HG02852 (cell line): ENCODE measurements at regions not wholly inside any gene's neighbourhood (a gene's known extent, or its start where the extent isn't known, plus 50 kb on each side); places are given as distances from the start of the nearest gene placed in this dataset.

Experiments used
- ATAC-seq: cut with Tn5 transposase; IDR thresholded peaks from one replicate; pipeline ENCODE4 v1.9.1; 2021; ENCODE audit warnings: mild to moderate bottlenecking, moderate library complexity; ENCODE audit not compliant: unreplicated experiment

DNA sequence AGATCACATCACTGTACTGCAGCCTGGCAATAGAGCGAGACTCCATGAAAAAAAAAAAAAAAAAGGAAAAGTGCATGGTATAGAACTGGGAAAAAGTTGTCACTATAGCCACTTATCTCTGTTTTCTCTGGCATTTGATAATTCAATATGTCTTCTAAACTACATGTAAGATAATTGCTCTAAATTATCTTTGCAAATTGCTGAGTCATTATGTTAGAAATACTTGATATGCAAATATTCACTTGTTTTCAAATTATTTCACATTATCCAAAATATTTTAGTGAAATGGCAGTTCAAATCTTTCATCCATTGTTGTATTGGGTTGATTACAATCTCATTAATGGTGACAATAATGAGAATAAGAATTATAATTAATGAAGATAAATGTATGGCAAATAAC, 1455.1 kb downstream of the KCNT2 start:
- no peak for ATAC-seq

DNA sequence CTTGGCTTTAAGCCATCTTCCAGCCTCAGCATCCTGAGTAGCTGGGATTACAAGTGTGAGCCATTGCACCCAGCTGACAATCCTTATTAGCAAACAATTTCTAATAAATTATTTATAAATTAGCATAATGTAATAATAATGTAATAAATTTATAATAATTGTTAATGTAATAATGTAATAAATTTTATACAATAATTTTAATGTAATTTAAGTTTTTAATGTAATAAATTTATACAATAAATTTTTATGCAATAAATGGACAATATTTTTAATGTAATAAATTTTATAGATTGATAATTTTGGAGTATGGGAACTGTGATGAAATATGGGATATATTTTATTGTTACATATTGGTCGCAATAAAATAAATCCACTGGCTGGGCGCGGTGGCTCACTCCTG, 1457.5 kb downstream of the KCNT2 start:
- no peak for ATAC-seq

DNA sequence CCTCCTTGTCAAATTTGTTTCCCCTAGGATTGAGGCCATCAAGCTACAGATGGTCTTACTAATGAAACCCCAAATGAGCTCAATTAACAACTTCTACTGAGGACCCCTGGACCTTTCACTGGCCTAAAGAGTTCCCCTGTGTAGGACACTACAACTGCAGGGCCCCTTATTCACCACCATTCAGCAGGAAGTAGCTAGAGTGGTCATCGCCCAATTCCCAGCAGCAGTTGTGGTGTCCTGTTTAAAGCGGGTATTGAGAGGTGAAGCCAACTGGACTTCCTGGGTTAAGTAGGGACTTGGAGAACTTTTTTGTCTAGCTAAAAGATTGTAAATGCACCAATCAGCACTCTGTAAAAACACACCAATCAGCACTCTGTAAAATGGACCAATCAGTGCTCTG, 1466.9 kb downstream of the KCNT2 start:
- ATAC-seq: no peak

DNA sequence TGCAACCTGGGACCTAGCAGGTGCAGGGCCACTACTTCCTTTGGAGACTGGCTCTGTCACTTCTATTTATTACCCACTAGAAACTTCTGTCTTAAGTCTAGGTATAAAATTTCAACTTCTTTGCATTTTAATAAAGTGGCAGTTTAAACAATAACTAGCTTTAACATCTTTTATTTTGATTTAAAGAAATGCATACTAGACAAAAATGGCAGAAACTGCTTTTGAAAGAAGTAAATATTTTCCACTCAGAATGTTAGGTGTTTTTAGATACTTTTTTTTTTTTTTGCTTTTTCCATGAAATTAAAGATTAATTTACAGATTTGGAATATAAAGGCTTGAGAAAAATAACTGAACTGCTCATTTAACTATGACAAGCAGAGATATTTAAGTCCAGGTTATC, 1477.6 kb downstream of the KCNT2 start:
- ATAC-seq: no peak

DNA sequence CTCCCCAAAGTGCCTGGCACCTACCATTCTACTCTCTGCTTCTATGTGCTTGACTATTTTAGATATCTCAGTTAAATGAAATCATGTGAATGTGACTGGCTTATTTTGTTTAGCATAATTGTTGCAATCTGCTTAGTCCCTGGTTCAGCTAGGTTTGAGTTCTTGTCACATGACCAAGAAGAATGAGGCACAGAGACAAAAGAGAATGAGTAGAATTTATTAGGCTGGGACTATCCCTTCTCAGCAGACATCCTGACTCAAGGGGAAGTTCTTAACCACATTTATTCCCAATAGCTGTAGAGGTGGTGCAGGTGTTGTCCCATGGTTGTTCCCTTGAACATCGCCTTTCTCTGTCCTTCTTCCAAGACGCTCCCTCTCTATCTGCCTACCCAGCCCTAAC, 1485.7 kb downstream of the KCNT2 start:
- no peak for ATAC-seq

DNA sequence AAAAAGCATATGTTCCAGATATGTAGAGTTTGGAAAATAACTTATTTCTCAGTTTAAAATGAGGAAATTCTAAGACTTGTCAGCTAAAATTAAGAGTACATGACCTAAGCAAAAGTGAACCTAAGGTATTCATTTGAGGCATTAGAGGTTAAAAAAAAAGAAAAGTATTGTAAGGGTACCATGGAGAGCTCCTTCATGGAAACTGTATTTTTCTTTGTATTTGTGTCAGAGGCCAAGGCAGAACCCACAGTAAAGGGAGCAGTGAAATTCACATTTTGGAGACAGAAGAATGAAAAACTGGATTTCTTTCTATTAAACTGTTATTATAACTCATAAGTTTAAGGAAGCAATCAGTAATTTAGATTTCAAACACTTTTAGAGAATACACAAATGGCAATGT, 1494.8 kb downstream of the KCNT2 start:
- no peak for ATAC-seq

DNA sequence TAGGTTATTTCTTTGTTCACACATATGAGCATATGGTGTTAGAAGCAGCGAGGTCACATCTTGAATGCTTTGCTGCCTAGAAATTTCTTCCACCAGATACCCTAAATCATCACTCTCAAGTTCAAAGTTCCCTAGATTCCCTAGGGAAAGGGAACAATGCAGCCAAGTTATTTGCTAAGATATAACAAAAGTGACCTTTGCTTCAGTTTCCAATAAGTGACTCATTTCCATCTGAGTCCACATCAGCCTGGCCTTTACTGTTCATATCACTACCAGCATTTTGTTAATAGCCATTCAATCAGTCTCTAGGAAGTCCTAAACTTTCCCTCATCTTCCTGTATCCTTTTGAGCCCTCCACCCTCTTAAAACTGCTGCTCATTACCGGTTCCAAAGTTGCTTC, 1502.5 kb downstream of the KCNT2 start:
- no peak for ATAC-seq

DNA sequence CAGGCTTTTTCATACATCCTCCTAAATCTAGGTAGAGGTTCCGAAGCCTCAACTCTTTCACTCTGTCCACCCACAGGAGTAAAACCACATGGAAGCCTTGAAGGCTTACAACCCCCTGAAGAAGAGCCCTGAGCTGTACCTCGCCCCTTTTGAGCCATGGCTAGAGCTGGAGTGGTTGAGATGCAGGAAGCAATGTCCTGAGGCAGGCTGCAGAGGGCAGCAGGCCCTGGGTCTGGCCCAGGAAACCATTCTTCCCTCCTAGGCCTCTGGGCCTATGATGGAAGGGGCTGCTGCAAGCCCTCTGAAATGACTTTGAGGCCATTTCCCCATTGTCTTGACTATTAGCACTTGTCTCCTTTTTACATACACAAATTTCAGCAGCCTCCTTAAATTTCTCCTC, 1503.0 kb downstream of the KCNT2 start:
- no peak for ATAC-seq

DNA sequence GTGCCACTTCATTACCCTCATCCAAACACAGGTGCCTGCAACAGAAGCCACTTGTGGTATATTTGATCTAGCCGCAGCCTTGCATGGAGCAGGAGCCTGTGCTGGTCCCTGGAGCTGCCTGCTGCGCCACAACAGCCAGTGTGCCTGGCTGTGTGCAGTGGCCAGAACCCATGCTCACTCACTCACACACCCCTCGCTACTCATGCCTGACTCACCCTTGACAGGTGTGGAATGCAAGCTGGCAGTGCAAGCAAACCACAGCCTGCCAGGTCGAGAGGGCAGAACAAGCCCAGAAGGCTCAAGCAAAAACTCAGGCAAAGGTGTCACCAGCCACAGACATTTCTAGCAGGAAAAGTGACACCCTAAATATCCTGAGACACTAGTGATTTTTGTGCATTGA, 1510.9 kb downstream of the KCNT2 start:
- ATAC-seq: no peak

DNA sequence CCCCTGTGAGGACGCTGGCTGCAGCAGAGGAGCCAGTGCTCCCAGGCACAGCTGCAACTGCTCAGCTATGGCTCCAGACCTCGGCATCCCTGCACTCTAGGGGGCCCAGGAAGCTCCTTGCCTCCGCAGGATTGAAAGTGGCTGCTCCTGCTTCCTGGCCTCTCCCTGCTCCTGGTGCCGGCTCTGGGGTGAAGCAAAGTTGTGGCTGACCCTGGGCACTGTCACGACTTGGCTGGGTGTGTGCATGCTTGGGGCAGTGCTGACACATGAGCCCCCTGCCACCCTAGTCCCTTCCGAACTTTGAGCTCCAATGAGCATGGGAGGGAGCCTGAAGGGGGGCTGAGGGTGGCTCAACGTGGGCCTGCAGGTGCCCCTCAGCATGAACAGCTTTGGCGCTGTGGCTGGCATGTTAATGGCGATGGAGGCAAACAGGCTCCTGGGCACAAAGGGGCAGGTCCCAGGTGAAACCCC, 1512.2 kb downstream of the KCNT2 start:
- ATAC-seq: no peak

DNA sequence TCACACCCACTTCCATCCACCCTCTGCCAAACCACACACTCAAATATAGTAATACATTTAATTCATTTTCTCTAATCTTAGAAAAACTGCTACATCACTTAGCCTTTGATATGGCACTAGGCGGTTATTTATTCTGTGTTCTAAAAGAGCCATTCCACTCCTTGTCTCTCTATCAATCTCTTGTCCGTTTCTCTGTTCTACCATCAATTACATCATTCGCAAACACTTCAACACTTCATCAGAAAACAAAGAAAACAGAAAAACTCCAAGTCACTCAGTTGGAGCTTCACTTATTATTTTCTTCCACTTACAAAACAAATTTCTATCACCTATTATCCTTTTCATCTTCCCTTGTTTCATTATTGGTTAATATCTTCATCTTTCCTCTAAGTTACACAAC, 1523.0 kb downstream of the KCNT2 start:
- ATAC-seq: no peak

DNA sequence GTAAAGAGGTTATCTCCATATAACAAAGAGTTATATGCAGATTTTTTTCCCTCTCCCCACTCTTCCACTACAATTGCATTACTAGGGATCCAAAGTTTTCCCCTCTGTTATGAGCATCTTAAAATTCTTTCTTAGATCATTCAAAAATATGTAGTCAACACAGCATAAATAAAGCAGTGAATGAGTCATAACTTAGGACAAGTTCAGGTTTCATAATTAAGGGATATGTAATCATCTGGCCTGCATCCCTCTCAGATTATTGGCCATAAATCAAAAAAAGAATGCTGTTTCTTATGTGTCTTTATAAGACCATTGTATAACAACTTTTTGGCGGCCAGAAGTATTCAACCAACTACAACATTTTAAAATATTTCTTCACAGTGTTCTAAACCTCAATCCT, 1526.1 kb downstream of the KCNT2 start:
- ATAC-seq: no peak

DNA sequence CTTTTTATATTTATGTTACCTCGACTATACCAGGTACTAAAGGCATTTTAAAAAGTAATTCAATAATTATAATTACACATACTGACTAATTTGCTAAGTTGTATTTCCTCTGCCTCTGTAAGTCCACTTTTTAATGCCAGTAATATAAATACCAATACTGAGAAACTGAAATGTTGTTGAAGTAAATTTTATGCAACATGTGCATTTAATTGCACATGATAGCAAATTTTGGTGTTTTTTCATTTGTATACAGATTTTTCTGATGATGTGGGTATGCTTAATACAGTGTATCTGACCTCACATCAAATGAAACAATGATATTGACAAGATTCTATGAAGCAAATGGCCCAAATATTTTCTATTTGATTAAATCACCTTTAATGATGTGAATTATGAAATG, 1531.6 kb downstream of the KCNT2 start:
- no peak for ATAC-seq

DNA sequence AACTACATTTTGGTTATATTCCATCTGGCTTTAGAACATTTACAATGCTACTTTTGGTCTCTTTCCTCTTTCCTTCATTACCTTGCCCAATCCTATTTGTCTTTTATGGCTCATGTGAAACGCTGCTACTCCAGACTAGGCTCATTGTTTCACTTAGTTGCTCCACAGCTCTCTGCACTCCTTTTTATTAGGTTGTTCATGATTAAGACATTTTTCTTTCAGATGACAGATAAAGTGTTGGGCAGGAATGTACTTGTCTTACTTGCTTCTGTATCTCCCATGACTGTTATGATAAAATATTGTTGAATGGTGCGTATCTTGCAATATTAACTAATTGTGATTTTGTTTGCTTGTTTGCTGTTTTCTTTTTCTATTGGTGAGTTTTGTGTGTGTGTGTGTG, 1532.3 kb downstream of the KCNT2 start:
- ATAC-seq: no peak

DNA sequence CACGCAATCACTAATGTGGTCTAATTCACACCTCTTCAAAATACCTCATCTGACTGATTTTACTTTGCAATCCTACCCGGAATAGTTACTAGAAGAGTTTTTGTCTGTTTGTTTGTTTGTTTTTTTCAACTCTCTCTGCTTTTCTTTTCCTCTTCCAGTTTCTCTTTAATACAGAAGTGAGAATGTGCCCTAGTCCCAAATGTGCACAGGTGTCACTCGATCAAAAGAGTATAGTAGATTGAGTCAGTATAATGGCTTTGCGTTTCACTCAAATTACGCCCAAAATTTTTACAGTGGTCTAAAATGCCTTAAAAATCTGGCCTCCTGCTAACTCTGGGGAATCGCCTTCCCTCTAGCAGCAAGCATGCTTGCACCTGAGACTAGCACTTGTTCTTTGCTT, 1536.8 kb downstream of the KCNT2 start:
- ATAC-seq: no peak

DNA sequence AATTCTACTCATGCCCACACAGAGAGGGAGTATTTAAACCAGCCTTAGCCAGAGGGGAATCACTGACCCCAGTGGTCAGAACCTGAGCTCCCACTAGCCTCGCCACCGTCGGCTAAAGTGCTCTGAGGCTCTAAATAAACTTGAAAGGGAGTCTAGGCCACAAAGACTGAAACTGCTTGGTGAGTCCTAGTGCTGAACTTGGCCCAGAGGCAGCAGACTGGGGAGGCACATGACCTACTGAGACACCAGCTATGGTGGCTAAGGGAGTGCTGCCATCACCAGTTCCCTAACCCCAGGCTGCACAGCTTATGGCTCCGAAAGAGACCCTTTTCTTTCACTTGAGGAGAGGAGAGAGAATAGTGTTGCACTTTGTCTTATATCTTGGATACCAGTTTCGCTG, 1542.8 kb downstream of the KCNT2 start:
- no peak for ATAC-seq

DNA sequence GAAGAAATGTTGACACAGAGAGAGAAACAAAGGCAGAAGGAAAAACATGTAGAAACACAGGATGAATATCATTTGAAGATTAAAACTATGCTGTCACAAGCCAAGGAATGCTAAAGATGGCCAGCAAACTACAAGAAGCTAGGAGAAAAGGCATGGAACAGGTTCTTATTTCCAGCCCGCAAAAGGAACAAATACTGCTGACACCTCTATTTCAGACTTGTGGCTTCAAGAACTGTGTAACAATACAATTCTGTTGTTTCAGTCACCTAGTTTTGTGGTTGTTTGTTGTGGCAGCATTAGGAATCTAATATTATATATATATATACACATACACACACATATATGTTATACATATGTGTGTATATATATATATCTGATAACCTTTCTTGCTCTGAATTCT, 1543.9 kb downstream of the KCNT2 start:
- no peak for ATAC-seq

DNA sequence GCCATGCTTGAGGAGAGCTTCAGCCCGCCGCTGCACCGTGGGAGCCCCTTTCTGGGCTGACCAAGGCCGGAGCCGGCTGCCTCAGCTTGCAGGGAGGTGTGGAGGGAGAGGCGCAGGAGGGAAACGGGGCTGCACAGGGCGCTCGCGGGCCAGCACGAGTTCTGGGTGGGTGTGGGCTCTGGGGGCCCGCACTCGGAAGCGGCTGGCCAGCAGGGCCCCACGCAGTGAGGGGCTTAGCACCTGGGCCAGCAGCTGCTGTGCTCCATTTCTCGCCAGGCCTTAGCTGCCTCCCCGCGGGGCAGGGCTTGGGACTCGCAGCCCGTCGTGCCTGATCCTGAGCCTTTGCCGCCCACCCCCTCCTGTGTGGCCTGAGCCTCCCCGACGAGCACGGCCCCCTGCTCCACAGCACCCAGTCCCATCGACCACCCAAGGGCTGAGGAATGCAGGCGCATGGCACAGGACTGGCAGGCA, 1554.0 kb downstream of the KCNT2 start:
- ATAC-seq: no peak

DNA sequence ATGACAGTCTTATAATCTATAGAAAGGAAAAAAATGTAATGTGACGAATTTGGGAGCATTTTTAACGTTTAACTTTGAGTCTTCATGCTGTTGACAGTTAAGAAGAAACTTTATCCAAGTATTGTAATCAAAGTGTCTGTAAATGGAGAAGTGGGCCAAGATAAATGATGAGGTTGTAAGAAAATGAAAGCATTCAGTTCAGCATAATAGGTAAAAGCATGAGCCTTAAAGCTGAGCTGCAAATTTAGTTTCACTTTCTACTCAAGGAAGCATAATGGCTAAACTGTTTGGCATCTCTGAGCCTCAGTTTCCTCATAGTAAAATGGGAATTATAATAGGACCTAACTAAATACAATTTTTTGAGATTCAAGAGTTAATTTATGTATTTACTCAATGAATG, 1554.8 kb downstream of the KCNT2 start:
- no peak for ATAC-seq

DNA sequence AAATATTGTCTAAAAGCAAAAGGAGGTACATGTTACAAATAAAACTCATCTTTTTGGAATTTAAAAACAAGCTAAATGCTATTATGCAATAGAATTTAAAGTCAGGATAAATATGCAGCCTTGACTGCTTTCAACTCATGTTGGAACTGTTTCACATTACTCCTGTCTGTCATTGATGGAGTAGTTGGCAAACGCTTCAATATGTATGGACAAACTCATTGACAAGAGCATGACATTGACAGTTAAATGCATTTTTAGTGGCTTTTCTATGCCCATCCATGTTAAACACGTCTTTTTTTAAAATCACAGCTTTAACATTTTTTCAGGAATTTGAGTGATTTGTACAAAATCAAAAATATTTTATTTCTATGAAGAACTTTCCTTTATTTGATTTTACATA, 1560.5 kb downstream of the KCNT2 start:
- ATAC-seq: no peak

DNA sequence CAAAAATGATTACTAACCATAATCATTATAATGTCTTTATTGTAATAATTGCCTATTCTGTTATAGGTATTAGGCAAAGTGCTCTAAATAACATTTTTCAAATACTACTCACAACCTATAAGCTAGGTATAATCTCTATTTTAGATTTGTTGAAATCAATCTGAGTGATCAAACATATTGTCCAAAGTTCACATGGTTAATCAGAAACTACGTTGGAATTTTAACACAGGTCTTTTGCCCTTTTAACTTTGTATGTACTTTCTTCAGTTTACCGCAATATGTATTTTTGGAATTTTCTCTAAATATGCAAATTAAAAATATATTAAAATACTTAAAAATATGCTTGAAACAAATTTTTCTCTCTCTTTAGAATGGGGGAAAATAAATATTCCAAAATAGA, 1563.2 kb downstream of the KCNT2 start:
- no peak for ATAC-seq

DNA sequence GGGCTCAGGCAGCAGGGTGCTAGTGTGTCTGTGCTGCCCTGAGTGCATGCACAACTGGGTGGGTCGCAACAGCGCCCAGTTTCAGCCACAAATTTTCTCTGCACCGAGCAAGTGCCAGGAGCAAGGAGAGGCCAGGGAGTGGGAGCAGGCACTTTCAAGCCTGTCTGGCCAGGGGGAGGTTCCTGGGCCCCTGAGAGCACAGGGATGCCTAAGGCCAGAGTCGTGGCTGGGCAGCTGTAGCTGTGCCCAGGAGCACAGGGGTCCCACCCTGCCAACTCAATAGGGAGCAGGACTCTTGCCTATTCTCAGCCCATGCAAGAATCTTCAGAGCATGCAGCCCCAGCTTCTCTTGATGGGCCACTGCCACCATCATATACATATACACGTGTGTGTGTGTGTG, 1577.4 kb downstream of the KCNT2 start:
- no peak for ATAC-seq

DNA sequence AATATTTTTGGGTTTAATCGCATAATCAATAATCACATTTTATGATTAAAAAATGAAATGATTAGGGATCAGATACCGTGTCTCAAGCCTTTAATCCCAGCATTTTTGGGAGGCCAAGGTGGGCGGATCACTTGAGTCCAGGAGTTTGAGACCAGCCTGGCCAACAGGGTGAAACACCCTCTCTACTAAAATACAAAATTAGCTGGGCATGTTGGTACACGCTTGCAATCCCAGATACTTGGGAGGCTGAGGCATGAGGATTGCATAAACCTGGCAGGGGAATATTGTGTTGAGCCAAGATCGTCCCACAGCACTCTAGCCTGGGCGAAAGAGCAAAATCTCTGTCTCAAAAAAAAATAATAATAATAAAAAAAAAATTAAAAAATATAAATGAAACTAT, 1581.4 kb downstream of the KCNT2 start:
- ATAC-seq: no peak

DNA sequence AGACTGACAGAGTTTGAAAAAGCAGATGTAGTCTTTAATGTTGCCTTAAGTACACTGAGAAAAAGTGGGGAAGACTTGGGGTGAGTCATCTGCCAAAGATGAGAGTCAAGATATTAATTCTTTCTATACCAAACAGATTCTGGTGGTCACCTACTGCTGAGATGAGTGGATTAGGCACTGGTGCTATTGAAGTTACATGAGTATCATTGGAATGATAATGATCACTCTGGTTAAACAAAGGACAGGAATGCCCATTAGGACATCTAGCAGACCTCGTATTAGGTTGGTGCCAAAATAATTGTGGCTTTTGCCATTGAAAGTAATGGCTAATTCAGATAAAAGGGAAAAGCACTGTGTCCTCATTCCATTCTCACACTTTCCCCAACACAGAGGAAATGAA, 1588.9 kb downstream of the KCNT2 start:
- no peak for ATAC-seq
